ENCODE measurements at regions not wholly inside any gene's neighbourhood (a gene's known extent, or its start where the extent isn't known, plus 50 kb on each side); places are given as distances from the start of the nearest gene placed in this dataset.

GRCh38 chr5:57538341-57538955, 55.8 kb upstream of the ACTBL2 start:
- H3K4me1 Mint-ChIP-seq (ENCODE audit: low read depth, unreplicated experiment): no peaks in the 10 kb centered on the region
- no peak overlapping the region for H3K27ac Mint-ChIP-seq (ENCODE audit: unreplicated experiment)
- DNase-seq: no peak
- H3K27me3 Mint-ChIP-seq (ENCODE audit: unreplicated experiment): no peaks in the 10 kb centered on the region
- H3K9me3 Mint-ChIP-seq (ENCODE audit: unreplicated experiment): no peaks in the 10 kb centered on the region
- no peaks in the 10 kb centered on the region for H3K36me3 Mint-ChIP-seq (ENCODE audit: unreplicated experiment)
- TF ChIP-seq, protein P1, sequence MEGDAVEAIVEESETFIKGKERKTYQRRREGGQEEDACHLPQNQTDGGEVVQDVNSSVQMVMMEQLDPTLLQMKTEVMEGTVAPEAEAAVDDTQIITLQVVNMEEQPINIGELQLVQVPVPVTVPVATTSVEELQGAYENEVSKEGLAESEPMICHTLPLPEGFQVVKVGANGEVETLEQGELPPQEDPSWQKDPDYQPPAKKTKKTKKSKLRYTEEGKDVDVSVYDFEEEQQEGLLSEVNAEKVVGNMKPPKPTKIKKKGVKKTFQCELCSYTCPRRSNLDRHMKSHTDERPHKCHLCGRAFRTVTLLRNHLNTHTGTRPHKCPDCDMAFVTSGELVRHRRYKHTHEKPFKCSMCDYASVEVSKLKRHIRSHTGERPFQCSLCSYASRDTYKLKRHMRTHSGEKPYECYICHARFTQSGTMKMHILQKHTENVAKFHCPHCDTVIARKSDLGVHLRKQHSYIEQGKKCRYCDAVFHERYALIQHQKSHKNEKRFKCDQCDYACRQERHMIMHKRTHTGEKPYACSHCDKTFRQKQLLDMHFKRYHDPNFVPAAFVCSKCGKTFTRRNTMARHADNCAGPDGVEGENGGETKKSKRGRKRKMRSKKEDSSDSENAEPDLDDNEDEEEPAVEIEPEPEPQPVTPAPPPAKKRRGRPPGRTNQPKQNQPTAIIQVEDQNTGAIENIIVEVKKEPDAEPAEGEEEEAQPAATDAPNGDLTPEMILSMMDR (IDR thresholded peaks at IDR 0.05; ENCODE audit: partially characterized antibody, unreplicated experiment): no peak
- H3K4me3 Mint-ChIP-seq (ENCODE audit: unreplicated experiment): no peak overlapping the region

GRCh38 chr5:57537811-57538210, 55.2 kb upstream of the ACTBL2 start:
- H3K4me1 Mint-ChIP-seq (ENCODE audit: low read depth, unreplicated experiment): no peaks in the 10 kb centered on the region
- no peaks in the 10 kb centered on the region for H3K36me3 Mint-ChIP-seq (ENCODE audit: unreplicated experiment)
- no peak overlapping the region for H3K27ac Mint-ChIP-seq (ENCODE audit: unreplicated experiment)
- H3K9me3 Mint-ChIP-seq (ENCODE audit: unreplicated experiment): no peaks in the 10 kb centered on the region
- TF ChIP-seq, protein P1 (IDR thresholded peaks at IDR 0.05; ENCODE audit: partially characterized antibody, unreplicated experiment): no peak
- no peak overlapping the region for H3K4me3 Mint-ChIP-seq (ENCODE audit: unreplicated experiment)
- H3K27me3 Mint-ChIP-seq (ENCODE audit: unreplicated experiment): no peaks in the 10 kb centered on the region
- DNase-seq: no peak

GRCh38 chr5:57532513-57533497, 50.2 kb upstream of the ACTBL2 start:
- DNase-seq: no peak
- Mint-ChIP-seq H3K4me3 (ENCODE audit: unreplicated experiment) (no peak overlapping the region), H3K36me3 (ENCODE audit: unreplicated experiment) (no peaks in the 10 kb centered on the region), H3K4me1 (ENCODE audit: low read depth, unreplicated experiment) (no peaks in the 10 kb centered on the region), H3K27me3 (ENCODE audit: unreplicated experiment) (no peaks in the 10 kb centered on the region), H3K27ac (ENCODE audit: unreplicated experiment) (no peak overlapping the region), H3K9me3 (ENCODE audit: unreplicated experiment) (no peaks in the 10 kb centered on the region)
- TF ChIP-seq, protein P1 (IDR thresholded peaks at IDR 0.05; ENCODE audit: partially characterized antibody, unreplicated experiment): no peak
